NCI-H2227 treated with DMSO at 0.1 percent for 48 hours (cell line): ENCODE measurements at regions not wholly inside any gene's neighbourhood (a gene's known extent, or its start where the extent isn't known, plus 50 kb on each side); places are given as distances from the start of the nearest gene placed in this dataset.
"Not testable (repeated sequence)": the region's sequence is repeated elsewhere in the genome, so short reads cannot be mapped to it uniquely, and the experiment has no call there.

Source experiments
- DNase-seq: peaks from one replicate; lab custom pipeline; 2025; lab: John Stamatoyannopoulos, UW

- no peak for DNase-seq
Measured at GRCh38 chr3:30521156-30521715, 85.2 kb upstream of the TGFBR2 start.

GRCh38 chr3:30522476-30522875 lies 83.9 kb upstream of the TGFBR2 start:
- no peak for DNase-seq

GRCh38 chr3:30523366-30523765 lies 83.0 kb upstream of the TGFBR2 start:
- DNase-seq, result no peak

- DNase-seq, result no peak
Measured at GRCh38 chr3:30524357-30525040, 81.9 kb upstream of the TGFBR2 start.

GRCh38 chr3:30526031-30526430 lies 80.4 kb upstream of the TGFBR2 start:
- no peak for DNase-seq

GRCh38 chr3:30527186-30527585 lies 79.2 kb upstream of the TGFBR2 start:
- no peak for DNase-seq

GRCh38 chr3:30527720-30528119 lies 78.7 kb upstream of the TGFBR2 start:
- no peak for DNase-seq

GRCh38 chr3:30530084-30530483 lies 76.3 kb upstream of the TGFBR2 start:
- DNase-seq, result no peak

GRCh38 chr3:30531017-30531570 lies 75.3 kb upstream of the TGFBR2 start:
- no peak for DNase-seq

GRCh38 chr3:30535525-30535924 lies 70.9 kb upstream of the TGFBR2 start:
- no peak for DNase-seq

- DNase-seq, result no peak
Measured at GRCh38 chr3:30538791-30539190, 67.6 kb upstream of the TGFBR2 start.

- no peak for DNase-seq
Measured at GRCh38 chr3:30539206-30539605, 67.2 kb upstream of the TGFBR2 start.

GRCh38 chr3:30539772-30540171 lies 66.6 kb upstream of the TGFBR2 start:
- no peak for DNase-seq

GRCh38 chr3:30541156-30541555 lies 65.2 kb upstream of the TGFBR2 start:
- DNase-seq, result not testable (repeated sequence)

GRCh38 chr3:30542897-30543296 lies 63.5 kb upstream of the TGFBR2 start:
- no peak for DNase-seq

GRCh38 chr3:30544812-30545211 lies 61.6 kb upstream of the TGFBR2 start:
- no peak for DNase-seq

- no peak for DNase-seq
Measured at GRCh38 chr3:30546934-30547333, 59.5 kb upstream of the TGFBR2 start.

GRCh38 chr3:30547716-30548115 lies 58.7 kb upstream of the TGFBR2 start:
- DNase-seq, result no peak

GRCh38 chr3:30548600-30548999 lies 57.8 kb upstream of the TGFBR2 start:
- DNase-seq, result no peak

GRCh38 chr3:30549600-30549999 lies 56.8 kb upstream of the TGFBR2 start:
- DNase-seq, result no peak

- no peak for DNase-seq
Measured at GRCh38 chr3:30550246-30550645, 56.2 kb upstream of the TGFBR2 start.

GRCh38 chr3:30551266-30551665 lies 55.1 kb upstream of the TGFBR2 start:
- DNase-seq, result no peak

GRCh38 chr3:30551927-30552326 lies 54.5 kb upstream of the TGFBR2 start:
- no peak for DNase-seq
